Mammary epithelial cell (primary cell): ENCODE measurements at regions not wholly inside any gene's neighbourhood (a gene's known extent, or its start where the extent isn't known, plus 50 kb on each side); places are given as distances from the start of the nearest gene placed in this dataset.

Experiments used
- CTCF ChIP-seq, 2 donors: IDR thresholded peaks in 1 of 2; conservative IDR thresholded peaks in 1 of 2; 2 replicates each; pipeline ENCODE4 v1.5.1; 2011 to 2012; ENCODE audit warnings: inconsistent platforms in 2 of 2, low read length in 2 of 2, mild to moderate bottlenecking in 2 of 2, control low read depth in 1 of 2, low read depth in 1 of 2; ENCODE audit not compliant: insufficient read depth in 1 of 2; ENCODE audit errors: extremely low read depth in 1 of 2
- EZH2 ChIP-seq: IDR thresholded peaks from 2 replicates; pipeline ENCODE4 v1.6.1; 2012; ENCODE audit warnings: low read length, inconsistent platforms, borderline replicate concordance

GRCh38 chr10:28367413-28367812, 64.5 kb upstream of the MPP7 start:
- TF ChIP-seq CTCF (conservative IDR thresholded peaks at IDR 0.05 in 1 of 2, IDR thresholded peaks at IDR 0.05 in 1 of 2; ENCODE audit: extremely low read depth in 1 of 2, insufficient read depth in 1 of 2, low read depth in 1 of 2, low read length in 2 of 2) (no peak), EZH2 (no peak)
